ENCODE measurements at regions not wholly inside any gene's neighbourhood (a gene's known extent, or its start where the extent isn't known, plus 50 kb on each side); places are given as distances from the start of the nearest gene placed in this dataset.

DNA sequence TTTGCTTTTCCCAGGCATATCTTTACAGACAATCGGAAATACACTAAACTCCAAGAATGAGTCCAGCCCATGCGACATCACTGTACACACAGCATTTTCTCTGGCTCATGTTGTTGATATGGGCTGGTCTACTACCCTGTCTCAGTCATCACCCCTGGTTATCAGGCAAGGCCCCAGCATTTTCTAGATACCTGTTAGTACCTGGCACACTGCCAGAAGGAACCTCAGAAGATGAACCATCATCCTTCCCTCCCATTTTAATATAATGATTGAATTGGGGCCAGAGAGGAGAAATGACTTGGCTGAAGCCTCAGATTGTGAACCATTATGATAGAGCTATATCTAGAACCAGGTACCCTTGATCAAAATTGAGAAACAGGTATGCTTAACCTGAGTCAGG is 406.2 kb downstream of the CDH11 start:
- TF ChIP-seq, protein P1, sequence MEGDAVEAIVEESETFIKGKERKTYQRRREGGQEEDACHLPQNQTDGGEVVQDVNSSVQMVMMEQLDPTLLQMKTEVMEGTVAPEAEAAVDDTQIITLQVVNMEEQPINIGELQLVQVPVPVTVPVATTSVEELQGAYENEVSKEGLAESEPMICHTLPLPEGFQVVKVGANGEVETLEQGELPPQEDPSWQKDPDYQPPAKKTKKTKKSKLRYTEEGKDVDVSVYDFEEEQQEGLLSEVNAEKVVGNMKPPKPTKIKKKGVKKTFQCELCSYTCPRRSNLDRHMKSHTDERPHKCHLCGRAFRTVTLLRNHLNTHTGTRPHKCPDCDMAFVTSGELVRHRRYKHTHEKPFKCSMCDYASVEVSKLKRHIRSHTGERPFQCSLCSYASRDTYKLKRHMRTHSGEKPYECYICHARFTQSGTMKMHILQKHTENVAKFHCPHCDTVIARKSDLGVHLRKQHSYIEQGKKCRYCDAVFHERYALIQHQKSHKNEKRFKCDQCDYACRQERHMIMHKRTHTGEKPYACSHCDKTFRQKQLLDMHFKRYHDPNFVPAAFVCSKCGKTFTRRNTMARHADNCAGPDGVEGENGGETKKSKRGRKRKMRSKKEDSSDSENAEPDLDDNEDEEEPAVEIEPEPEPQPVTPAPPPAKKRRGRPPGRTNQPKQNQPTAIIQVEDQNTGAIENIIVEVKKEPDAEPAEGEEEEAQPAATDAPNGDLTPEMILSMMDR (IDR thresholded peaks at IDR 0.05): no peak
- ATAC-seq (ENCODE audit: low FRiP score): no peak
- DNase-seq (ENCODE audit: low spot score): no peak

- DNase-seq (ENCODE audit: low spot score) (no peak), ATAC-seq (ENCODE audit: low FRiP score) (no peak)
- TF ChIP-seq, protein P1 (IDR thresholded peaks at IDR 0.05): no peak
Measured at GRCh38 chr16:64712026-64712425, 409.8 kb downstream of the CDH11 start.

- ATAC-seq (ENCODE audit: low FRiP score) (no peak), DNase-seq (ENCODE audit: low spot score) (no peak)
- TF ChIP-seq, protein P1 (IDR thresholded peaks at IDR 0.05): no peak
Measured at GRCh38 chr16:64711596-64711995, 410.3 kb downstream of the CDH11 start.

GRCh38 chr16:64711026-64711425 is 410.8 kb downstream of the CDH11 start:
- DNase-seq (ENCODE audit: low spot score) (no peak), ATAC-seq (ENCODE audit: low FRiP score) (no peak)
- TF ChIP-seq, protein P1 (IDR thresholded peaks at IDR 0.05): no peak

DNA sequence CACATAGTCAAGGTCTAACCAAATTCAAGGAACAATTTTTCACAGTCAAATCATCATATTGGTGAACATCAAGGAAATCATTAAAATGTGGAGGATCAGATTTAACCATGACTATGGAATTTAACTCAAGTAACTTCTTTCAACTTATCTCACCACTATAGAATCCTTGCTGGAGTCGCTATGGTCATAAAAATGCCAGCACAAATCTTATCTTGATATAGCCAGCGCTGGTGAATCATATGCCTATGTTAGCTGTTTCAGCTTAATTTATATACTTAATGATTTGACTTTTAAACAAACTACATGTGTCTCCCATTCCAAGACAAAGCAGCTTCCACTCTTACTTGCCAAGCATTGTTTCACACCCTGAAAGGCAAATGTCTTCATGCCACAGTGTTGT is 416.4 kb downstream of the CDH11 start:
- ATAC-seq (ENCODE audit: low FRiP score) (no peak), DNase-seq (ENCODE audit: low spot score) (no peak)
- TF ChIP-seq, protein P1 (IDR thresholded peaks at IDR 0.05): no peak

GRCh38 chr16:64704386-64704785 is 417.5 kb downstream of the CDH11 start:
- ATAC-seq (ENCODE audit: low FRiP score): no peak
- no peak for DNase-seq (ENCODE audit: low spot score)
- TF ChIP-seq, protein P1 (IDR thresholded peaks at IDR 0.05): no peak

DNA sequence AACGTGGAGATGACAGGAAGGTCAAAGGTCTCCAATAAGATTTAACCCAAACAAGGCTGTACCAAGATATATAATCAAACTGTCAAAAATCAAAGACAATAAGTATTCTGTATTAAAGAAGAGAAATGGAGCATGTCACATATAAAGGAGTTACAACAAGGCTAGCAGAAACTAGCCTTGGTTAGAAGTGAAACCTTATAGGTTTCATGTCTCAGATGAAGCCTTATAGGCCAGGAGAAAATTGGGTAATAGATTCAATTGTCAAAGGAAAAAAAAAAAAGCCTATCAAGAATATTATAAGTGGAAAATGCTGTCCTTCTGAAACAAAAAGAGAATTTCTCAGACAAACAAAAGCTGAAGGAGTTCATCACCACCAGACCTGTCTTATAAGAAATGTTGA is 419.4 kb downstream of the CDH11 start:
- DNase-seq (ENCODE audit: low spot score) (no peak), ATAC-seq (ENCODE audit: low FRiP score) (no peak)
- TF ChIP-seq, protein P1 (IDR thresholded peaks at IDR 0.05): no peak

Data from omental fat pad (tissue), 3 donors.